HG03196 (cell line): ENCODE measurements at regions not wholly inside any gene's neighbourhood (a gene's known extent, or its start where the extent isn't known, plus 50 kb on each side); places are given as distances from the start of the nearest gene placed in this dataset.
"Not testable (repeated sequence)": the region's sequence is repeated elsewhere in the genome, so short reads cannot be mapped to it uniquely, and the experiment has no call there.

Experiments used
- ATAC-seq: cut with Tn5 transposase; IDR thresholded peaks from one replicate; pipeline ENCODE4 v1.9.1; 2021; ENCODE audit not compliant: unreplicated experiment

- ATAC-seq, result no peak
Measured at GRCh38 chr18:10077986-10078385, 164.2 kb downstream of the VAPA start.

GRCh38 chr18:10080372-10080771 is 166.6 kb downstream of the VAPA start:
- no peak for ATAC-seq

GRCh38 chr18:10081492-10081891 is 167.7 kb downstream of the VAPA start:
- no peak for ATAC-seq

- ATAC-seq, result no peak
Measured at GRCh38 chr18:10085416-10085815, 171.6 kb downstream of the VAPA start.

- no peak for ATAC-seq
Measured at GRCh38 chr18:10085876-10086275, 172.1 kb downstream of the VAPA start.

GRCh38 chr18:10086458-10087210 is 172.8 kb downstream of the VAPA start:
- no peak for ATAC-seq

GRCh38 chr18:10088734-10089133 is 174.9 kb downstream of the VAPA start:
- no peak for ATAC-seq

GRCh38 chr18:10089881-10090280 is 176.1 kb downstream of the VAPA start:
- no peak for ATAC-seq

- ATAC-seq, result no peak
Measured at GRCh38 chr18:10090668-10091067, 176.9 kb downstream of the VAPA start.

GRCh38 chr18:10093445-10093844 is 179.6 kb downstream of the VAPA start:
- ATAC-seq, result no peak

GRCh38 chr18:10094154-10094553 is 180.3 kb downstream of the VAPA start:
- ATAC-seq, result no peak

GRCh38 chr18:10094655-10095054 is 180.8 kb downstream of the VAPA start:
- ATAC-seq, result no peak

- ATAC-seq, result no peak
Measured at GRCh38 chr18:10095356-10095755, 181.5 kb downstream of the VAPA start.

GRCh38 chr18:10099539-10100140 is 185.8 kb downstream of the VAPA start:
- ATAC-seq, result no peak

GRCh38 chr18:10100196-10100595 is 186.4 kb downstream of the VAPA start:
- ATAC-seq, result no peak

- no peak for ATAC-seq
Measured at GRCh38 chr18:10100941-10101701, 187.3 kb downstream of the VAPA start.

GRCh38 chr18:10101729-10102128 is 187.9 kb downstream of the VAPA start:
- ATAC-seq, result no peak

GRCh38 chr18:10105118-10105517 is 191.3 kb downstream of the VAPA start:
- not testable (repeated sequence) for ATAC-seq

- ATAC-seq, result no peak
Measured at GRCh38 chr18:10111191-10111590, 197.4 kb downstream of the VAPA start.

GRCh38 chr18:10111944-10112343 is 198.1 kb downstream of the VAPA start:
- ATAC-seq, result no peak

- ATAC-seq, result no peak
Measured at GRCh38 chr18:10113121-10114022, 199.6 kb downstream of the VAPA start.
